Stimulated activated CD4-positive, alpha-beta T cell treated with anti-CD3 and anti-CD28 coated beads, Interleukin-1b, Interleukin-23, amount 100 ng/mL, for 4 hours (primary cell): ENCODE measurements at regions not wholly inside any gene's neighbourhood (a gene's known extent, or its start where the extent isn't known, plus 50 kb on each side); places are given as distances from the start of the nearest gene placed in this dataset.

Source experiments
- DNase-seq, 2 donors: peaks; one replicate each; pipeline ENCODE4 v3.0.0-alpha.2; 2020; ENCODE audit warnings: low read depth in 2 of 2

- no peak for DNase-seq
Observed at GRCh38 chr15:26376243-26376642, 396.6 kb downstream of the GABRB3 start.

- no peak for DNase-seq
Observed at GRCh38 chr15:26374806-26375205, 398.1 kb downstream of the GABRB3 start.

GRCh38 chr15:26372706-26373105, 400.2 kb downstream of the GABRB3 start:
- DNase-seq, result no peak

- no peak for DNase-seq
Observed at GRCh38 chr15:26365077-26365476, 407.8 kb downstream of the GABRB3 start.

- no peak for DNase-seq
Observed at GRCh38 chr15:26359855-26360254, 413.0 kb downstream of the GABRB3 start.

- no peak for DNase-seq
Observed at GRCh38 chr15:26358708-26359107, 414.2 kb downstream of the GABRB3 start.

GRCh38 chr15:26357653-26358052, 415.2 kb downstream of the GABRB3 start:
- DNase-seq, result no peak

GRCh38 chr15:26355472-26356074, 417.3 kb downstream of the GABRB3 start:
- no peak for DNase-seq

- no peak for DNase-seq
Observed at GRCh38 chr15:26352909-26353308, 420.0 kb downstream of the GABRB3 start.

- DNase-seq, result no peak
Observed at GRCh38 chr15:26352406-26352805, 420.5 kb downstream of the GABRB3 start.

GRCh38 chr15:26325495-26325894, 447.4 kb downstream of the GABRB3 start:
- DNase-seq, result no peak

GRCh38 chr15:26323566-26323965, 449.3 kb downstream of the GABRB3 start:
- DNase-seq, result no peak

- DNase-seq, result no peak
Observed at GRCh38 chr15:26318689-26319088, 454.2 kb downstream of the GABRB3 start.

- DNase-seq, result no peak
Observed at GRCh38 chr15:26314577-26314976, 451.4 kb upstream of the ATP10A start.

- DNase-seq, result no peak
Observed at GRCh38 chr15:26311710-26312236, 448.6 kb upstream of the ATP10A start.

GRCh38 chr15:26298659-26299170, 435.6 kb upstream of the ATP10A start:
- DNase-seq, result no peak

GRCh38 chr15:26298010-26298658, 435.0 kb upstream of the ATP10A start:
- DNase-seq, result no peak

- DNase-seq, result no peak
Observed at GRCh38 chr15:26295336-26296085, 432.4 kb upstream of the ATP10A start.

- no peak for DNase-seq
Observed at GRCh38 chr15:26294059-26294689, 431.0 kb upstream of the ATP10A start.

- DNase-seq, result no peak
Observed at GRCh38 chr15:26287381-26287780, 424.3 kb upstream of the ATP10A start.

- DNase-seq, result no peak
Observed at GRCh38 chr15:26280281-26280680, 417.2 kb upstream of the ATP10A start.

- no peak for DNase-seq
Observed at GRCh38 chr15:26261966-26262365, 398.8 kb upstream of the ATP10A start.
